OCI-LY3 (cell line): ENCODE measurements at regions not wholly inside any gene's neighbourhood (a gene's known extent, or its start where the extent isn't known, plus 50 kb on each side); places are given as distances from the start of the nearest gene placed in this dataset.

Experiments used
- EZH2phosphoT487 ChIP-seq: fragments of 200-600 bp; shearing (Covaris generic); IDR thresholded peaks from 2 replicates; pipeline ENCODE4 v1.6.1; 2018; ENCODE audit warnings: antibody characterized with exemption, mixed run types, low read depth
- TF ChIP-seq, protein P1 (sequence below): fragments of 200-600, 300-600 bp; sonication (generic); IDR thresholded peaks from 2 replicates; pipeline ENCODE4 v1.5.1; 2014; ENCODE audit warnings: antibody characterized with exemption, low read length, low read depth

DNA sequence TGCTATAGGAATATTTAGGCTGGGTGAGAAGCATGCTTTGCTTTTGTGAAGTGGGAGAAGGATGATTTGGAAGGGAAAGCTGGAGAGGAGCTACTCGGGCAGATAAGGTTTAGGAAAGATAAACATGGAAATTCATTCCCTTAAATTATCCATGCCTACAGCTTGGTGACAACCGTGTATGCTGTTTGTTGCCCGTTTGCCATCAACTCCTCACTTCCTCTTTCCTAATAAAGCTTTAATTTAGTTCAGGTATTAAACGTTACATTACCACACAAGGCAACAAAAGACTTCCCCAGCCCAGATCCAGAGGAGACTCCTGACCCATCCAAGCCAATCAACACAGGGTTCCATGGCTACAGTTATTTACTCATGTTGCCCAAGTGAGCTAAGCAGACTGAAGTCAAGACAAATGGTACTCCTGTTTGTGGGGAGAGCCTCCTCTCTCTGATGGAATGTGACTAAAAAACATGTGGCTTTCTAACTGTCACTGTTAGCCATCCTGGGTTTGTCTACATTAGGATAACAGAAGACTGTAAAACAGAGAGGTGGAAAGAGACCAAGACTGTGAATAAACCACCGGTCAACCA, 101.7 kb upstream of the GRAMD1B start:
- TF ChIP-seq, protein P1, sequence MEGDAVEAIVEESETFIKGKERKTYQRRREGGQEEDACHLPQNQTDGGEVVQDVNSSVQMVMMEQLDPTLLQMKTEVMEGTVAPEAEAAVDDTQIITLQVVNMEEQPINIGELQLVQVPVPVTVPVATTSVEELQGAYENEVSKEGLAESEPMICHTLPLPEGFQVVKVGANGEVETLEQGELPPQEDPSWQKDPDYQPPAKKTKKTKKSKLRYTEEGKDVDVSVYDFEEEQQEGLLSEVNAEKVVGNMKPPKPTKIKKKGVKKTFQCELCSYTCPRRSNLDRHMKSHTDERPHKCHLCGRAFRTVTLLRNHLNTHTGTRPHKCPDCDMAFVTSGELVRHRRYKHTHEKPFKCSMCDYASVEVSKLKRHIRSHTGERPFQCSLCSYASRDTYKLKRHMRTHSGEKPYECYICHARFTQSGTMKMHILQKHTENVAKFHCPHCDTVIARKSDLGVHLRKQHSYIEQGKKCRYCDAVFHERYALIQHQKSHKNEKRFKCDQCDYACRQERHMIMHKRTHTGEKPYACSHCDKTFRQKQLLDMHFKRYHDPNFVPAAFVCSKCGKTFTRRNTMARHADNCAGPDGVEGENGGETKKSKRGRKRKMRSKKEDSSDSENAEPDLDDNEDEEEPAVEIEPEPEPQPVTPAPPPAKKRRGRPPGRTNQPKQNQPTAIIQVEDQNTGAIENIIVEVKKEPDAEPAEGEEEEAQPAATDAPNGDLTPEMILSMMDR, result no peak
- TF ChIP-seq EZH2phosphoT487, result no peak
